ENCODE measurements at regions not wholly inside any gene's neighbourhood (a gene's known extent, or its start where the extent isn't known, plus 50 kb on each side); places are given as distances from the start of the nearest gene placed in this dataset.

DNA sequence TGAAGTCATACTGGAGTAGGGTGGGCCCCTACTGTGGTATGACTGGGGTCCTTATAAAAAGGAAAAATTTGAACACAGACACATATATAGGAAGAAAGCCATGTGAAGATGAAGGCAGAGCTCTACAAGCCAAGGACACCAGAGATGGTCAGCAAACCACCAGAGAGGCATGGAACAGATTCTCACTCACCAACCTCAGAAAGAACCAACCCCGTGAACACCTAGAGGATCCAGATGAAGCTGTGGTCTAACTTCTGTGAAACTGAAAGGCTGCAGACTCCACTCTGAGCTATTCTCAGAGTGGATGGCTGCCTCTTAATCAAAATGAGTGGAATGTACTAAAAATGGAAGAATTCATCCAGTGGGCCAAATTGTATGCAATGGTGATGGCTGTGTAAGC is 149.6 kb downstream of the ABCA8 start:
- no peak for TF ChIP-seq POLR2AphosphoS5 (IDR thresholded peaks at IDR 0.05)
- TF ChIP-seq EP300 (IDR thresholded peaks at IDR 0.05; ENCODE audit: low read depth): no peak
- TF ChIP-seq, protein P1, sequence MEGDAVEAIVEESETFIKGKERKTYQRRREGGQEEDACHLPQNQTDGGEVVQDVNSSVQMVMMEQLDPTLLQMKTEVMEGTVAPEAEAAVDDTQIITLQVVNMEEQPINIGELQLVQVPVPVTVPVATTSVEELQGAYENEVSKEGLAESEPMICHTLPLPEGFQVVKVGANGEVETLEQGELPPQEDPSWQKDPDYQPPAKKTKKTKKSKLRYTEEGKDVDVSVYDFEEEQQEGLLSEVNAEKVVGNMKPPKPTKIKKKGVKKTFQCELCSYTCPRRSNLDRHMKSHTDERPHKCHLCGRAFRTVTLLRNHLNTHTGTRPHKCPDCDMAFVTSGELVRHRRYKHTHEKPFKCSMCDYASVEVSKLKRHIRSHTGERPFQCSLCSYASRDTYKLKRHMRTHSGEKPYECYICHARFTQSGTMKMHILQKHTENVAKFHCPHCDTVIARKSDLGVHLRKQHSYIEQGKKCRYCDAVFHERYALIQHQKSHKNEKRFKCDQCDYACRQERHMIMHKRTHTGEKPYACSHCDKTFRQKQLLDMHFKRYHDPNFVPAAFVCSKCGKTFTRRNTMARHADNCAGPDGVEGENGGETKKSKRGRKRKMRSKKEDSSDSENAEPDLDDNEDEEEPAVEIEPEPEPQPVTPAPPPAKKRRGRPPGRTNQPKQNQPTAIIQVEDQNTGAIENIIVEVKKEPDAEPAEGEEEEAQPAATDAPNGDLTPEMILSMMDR (IDR thresholded peaks at IDR 0.05): no peak

Data from transverse colon (tissue), 4 donors.